HCT116 (cell line): ENCODE measurements at regions not wholly inside any gene's neighbourhood (a gene's known extent, or its start where the extent isn't known, plus 50 kb on each side); places are given as distances from the start of the nearest gene placed in this dataset.

Experiments used
- ATAC-seq: fragments of 200-7000 bp; cut with Tn5 transposase; 2 replicates; pipeline ENCODE4 v1.9.1; 2020; ENCODE audit warnings: mild to moderate bottlenecking, moderate library complexity
- BruUV-seq: library from RNA; stranded (reverse); fragments of 400-500 nt; replicated peaks from 2 replicates; lab custom pipeline; 2021; lab: Mats Ljungman, UMichigan
- CTCF ChIA-PET: fragments of 300-600 bp; sonication (Branson Sonifier 250); formaldehyde crosslinking; loops from one replicate; lab custom pipeline; 2021; ENCODE audit warnings: antibody characterized with exemption; lab: Charles Lee
- POLR2A ChIA-PET: fragments of 300-600, 350-600 bp; sonication (Branson Sonifier 250); formaldehyde crosslinking; loops from one replicate; lab custom pipeline; 2021; ENCODE audit warnings: antibody characterized with exemption; lab: Charles Lee
- RAD21 ChIA-PET, 2 experiments: fragments of 300-600 bp; sonication (Branson Sonifier 250); formaldehyde crosslinking; loops; one replicate each; lab custom pipeline; 2023; ENCODE audit warnings: low total read pairs in 2 of 2; ENCODE audit not compliant: uncharacterized antibody in 2 of 2, unreplicated experiment in 2 of 2, low non-redundant PET in 1 of 2; lab: Charles Lee
- DNase-seq: peaks from one replicate; pipeline ENCODE4 v3.0.0-alpha.2; 2010; ENCODE audit warnings: low read depth, low spot score
- H2AFZ ChIP-seq: fragments of 200-600 bp; shearing (Covaris generic), sonication (generic); 2 replicates; pipeline ENCODE4 v1.6.1; 2017; ENCODE audit warnings: low read depth, mixed run types, mixed read lengths, antibody characterized with exemption, low read length; ENCODE audit not compliant: poor library complexity, severe bottlenecking
- H3K27ac ChIP-seq: 2 replicates; pipeline ENCODE4 v1.5.1; 2012; ENCODE audit warnings: low read depth, low read length
- H3K27me3 ChIP-seq: fragments of 200-600 bp; sonication (generic); 2 replicates; pipeline ENCODE4 v1.6.1; 2016; ENCODE audit warnings: mixed run types, low read length, mixed read lengths; ENCODE audit not compliant: insufficient read depth
- H3K36me3 ChIP-seq, 2 experiments: fragments of 200-500 bp in 1 of 2; fragments of 200-600 bp in 1 of 2; sonication (Bioruptor generic) in 1 of 2; sonication (generic) in 1 of 2; 2 replicates each; pipeline versions ENCODE4 v1.5.1 to v1.6.1; 2014 to 2016; ENCODE audit warnings: low read length in 2 of 2, inconsistent platforms in 1 of 2, mixed read lengths in 1 of 2, mixed run types in 1 of 2; ENCODE audit not compliant: insufficient read depth in 2 of 2, control insufficient read depth in 1 of 2
- H3K4me1 ChIP-seq, 2 experiments: fragments of 200-600 bp in 1 of 2; sonication (generic) in 1 of 2; 2 replicates each; pipeline versions ENCODE4 v1.5.1 to v1.6.1; 2012 to 2017; ENCODE audit warnings: low read length in 2 of 2, inconsistent platforms in 1 of 2, mild to moderate bottlenecking in 1 of 2, mixed read lengths in 1 of 2, mixed run types in 1 of 2, moderate library complexity in 1 of 2; ENCODE audit not compliant: insufficient read depth in 2 of 2, control insufficient read depth in 1 of 2
- H3K4me2 ChIP-seq: fragments of 200-600 bp; sonication (generic); 2 replicates; pipeline ENCODE4 v1.6.1; 2017; ENCODE audit warnings: mixed run types, low read length, mixed read lengths
- H3K4me3 ChIP-seq, 2 experiments: fragments of 200-600 bp in 1 of 2; sonication (generic) in 1 of 2; replicated peaks in 1 of 2; 2 replicates each; pipeline ENCODE4 v1.5.1; 2011 to 2016; ENCODE audit warnings: low read length in 2 of 2, control low read depth in 1 of 2, low read depth in 1 of 2, mild to moderate bottlenecking in 1 of 2, mixed read lengths in 1 of 2, mixed run types in 1 of 2
- H3K79me2 ChIP-seq: fragments of 200-600 bp; sonication (generic); 2 replicates; pipeline ENCODE4 v1.6.1; 2017; ENCODE audit warnings: mild to moderate bottlenecking, mixed run types, low read length, moderate library complexity, mixed read lengths; ENCODE audit not compliant: insufficient read depth
- H3K9ac ChIP-seq: fragments of 200-600 bp; sonication (generic); 2 replicates; pipeline ENCODE4 v1.6.1; 2016; ENCODE audit warnings: low read length, mixed read lengths
- H3K9me2 ChIP-seq: fragments of 200-600 bp; sonication (generic), shearing (Covaris generic); 2 replicates; pipeline ENCODE4 v1.6.1; 2017; ENCODE audit warnings: mixed run types, mild to moderate bottlenecking, moderate library complexity; ENCODE audit not compliant: insufficient read depth
- H3K9me3 ChIP-seq, 2 experiments: fragments of 200-500 bp in 1 of 2; fragments of 200-600 bp in 1 of 2; sonication (Bioruptor generic) in 1 of 2; sonication (generic) in 1 of 2; 2 replicates each; pipeline ENCODE4 v1.6.1; 2014 to 2017; ENCODE audit warnings: low read length in 2 of 2, mixed read lengths in 2 of 2, inconsistent platforms in 1 of 2, low read depth in 1 of 2, mild to moderate bottlenecking in 1 of 2, mixed run types in 1 of 2, moderate library complexity in 1 of 2; ENCODE audit not compliant: control insufficient read depth in 1 of 2, insufficient read depth in 1 of 2
- H4K20me1 ChIP-seq: fragments of 200-600 bp; sonication (generic), shearing (Covaris generic); 2 replicates; pipeline ENCODE4 v1.6.1; 2017; ENCODE audit warnings: mixed run types, mild to moderate bottlenecking, moderate library complexity; ENCODE audit not compliant: insufficient read depth
- CBX3 ChIP-seq: IDR thresholded peaks from 2 replicates; pipeline ENCODE4 v1.6.1; 2012; ENCODE audit warnings: low read depth
- CEBPB ChIP-seq: IDR thresholded peaks from 2 replicates; pipeline ENCODE4 v1.6.1; 2012; ENCODE audit warnings: low read depth
- EGR1 ChIP-seq: IDR thresholded peaks from 2 replicates; pipeline ENCODE4 v1.6.1; 2012; ENCODE audit warnings: low read depth
- EZH2 ChIP-seq: fragments of 200-600 bp; sonication (generic); IDR thresholded peaks from 2 replicates; pipeline ENCODE4 v1.6.1; 2017; ENCODE audit warnings: antibody characterized with exemption, mixed run types
- EZH2phosphoT487 ChIP-seq: fragments of 200-600 bp; IDR thresholded peaks from 2 replicates; pipeline ENCODE4 v1.6.1; 2018; ENCODE audit warnings: antibody characterized with exemption, borderline replicate concordance
- FOSL1 ChIP-seq: IDR thresholded peaks from 2 replicates; pipeline ENCODE4 v1.6.1; 2012; ENCODE audit warnings: low read depth
- JUND ChIP-seq: IDR thresholded peaks from 2 replicates; pipeline ENCODE4 v1.6.1; 2012
- POLR2A ChIP-seq: IDR thresholded peaks from 2 replicates; pipeline ENCODE4 v1.7.0; 2011; ENCODE audit warnings: borderline replicate concordance; ENCODE audit not compliant: insufficient read depth, insufficient read length; ENCODE audit errors: extremely low read depth
- RAD21 ChIP-seq: IDR thresholded peaks from 2 replicates; pipeline ENCODE4 v1.6.1; 2012; ENCODE audit warnings: low read depth, mild to moderate bottlenecking
- SIN3A ChIP-seq: IDR thresholded peaks from 2 replicates; pipeline ENCODE4 v1.6.1; 2012; ENCODE audit warnings: low read depth
- SP1 ChIP-seq: IDR thresholded peaks from 2 replicates; pipeline ENCODE4 v1.6.1; 2012; ENCODE audit warnings: low read depth
- SRF ChIP-seq: IDR thresholded peaks from 2 replicates; pipeline ENCODE4 v1.6.1; 2012; ENCODE audit warnings: low read depth
- TCF7L2 ChIP-seq: IDR thresholded peaks from 2 replicates; pipeline ENCODE4 v1.7.0; 2011; ENCODE audit warnings: borderline replicate concordance, inconsistent platforms; ENCODE audit not compliant: insufficient read depth, insufficient read length; ENCODE audit errors: extremely low read depth
- YY1 ChIP-seq: IDR thresholded peaks from 2 replicates; pipeline ENCODE4 v1.6.1; 2011; ENCODE audit warnings: low read length, low read depth, moderate library complexity, mild to moderate bottlenecking; ENCODE audit not compliant: insufficient replicate concordance; ENCODE audit errors: extremely low read depth
- ZFX ChIP-seq: fragments of 450-650 bp; IDR thresholded peaks from 2 replicates; pipeline ENCODE4 v1.6.1; 2017
- ZNF274 ChIP-seq: fragments of 200-500 bp; sonication (Bioruptor generic); IDR thresholded peaks from 2 replicates; pipeline ENCODE4 v1.6.1; 2014; ENCODE audit warnings: mild to moderate bottlenecking, low read depth, low read length, inconsistent platforms
- intact Hi-C: fragments of 100-400 bp; cut with micrococcal nuclease; formaldehyde crosslinking; loops from 2 replicates; pipeline ENCODE4 v1.10.0; 2022
- TF ChIP-seq, protein P1 (sequence below): IDR thresholded peaks from 2 replicates; pipeline ENCODE4 v1.6.1; 2012
- TF ChIP-seq, protein P2 (sequence below): IDR thresholded peaks from 2 replicates; pipeline ENCODE4 v1.6.1; 2012; ENCODE audit warnings: low read depth

DNA sequence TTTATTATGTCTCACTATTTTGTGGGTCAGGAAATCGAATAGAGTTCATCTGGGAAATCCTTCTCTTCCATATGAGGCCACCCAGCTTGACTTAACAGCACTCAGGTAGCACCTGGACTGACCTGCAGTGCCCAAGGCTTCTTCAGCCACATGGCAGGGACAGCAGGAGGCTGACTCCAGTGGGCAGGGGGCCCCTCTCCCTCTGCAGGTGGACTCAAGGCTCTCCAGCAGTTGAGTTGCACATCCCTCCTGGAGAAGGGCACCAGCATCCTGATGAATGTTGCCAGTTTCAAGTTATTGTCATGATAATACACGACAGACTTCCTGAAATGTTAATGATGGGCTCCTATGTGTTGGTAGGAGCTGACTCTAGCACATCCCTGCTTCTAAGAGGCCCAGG, 338.1 kb upstream of the RAB6C start:
- no TSS peak for BruUV-seq
- Histone ChIP-seq H3K9me2 (no peaks in the 10 kb centered on the region), H3K4me1 (no peaks in the 10 kb centered on the region), H2AFZ (no peak overlapping the region), H3K9me3 (no peaks in the 10 kb centered on the region), H3K9ac (no peak overlapping the region), H3K36me3 (no peaks in the 10 kb centered on the region), H3K27me3 (peaks cover 39% of the 10 kb centered on the region), H3K4me2 (no peak overlapping the region), H3K79me2 (no peaks in the 10 kb centered on the region), H3K27ac (no peak overlapping the region), H4K20me1 (no peaks in the 10 kb centered on the region), H3K4me3 (no peak overlapping the region)
- DNase-seq (no peak), ATAC-seq (no peak)
- POLR2A ChIA-PET: no interaction called here
- no peak for TF ChIP-seq EZH2
- no peak for TF ChIP-seq YY1
- TF ChIP-seq CBX3: no peak
- TF ChIP-seq, protein P1, sequence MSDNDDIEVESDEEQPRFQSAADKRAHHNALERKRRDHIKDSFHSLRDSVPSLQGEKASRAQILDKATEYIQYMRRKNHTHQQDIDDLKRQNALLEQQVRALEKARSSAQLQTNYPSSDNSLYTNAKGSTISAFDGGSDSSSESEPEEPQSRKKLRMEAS: no peak
- no peak for TF ChIP-seq SRF
- TF ChIP-seq JUND: no peak
- no peak for TF ChIP-seq CEBPB
- TF ChIP-seq SP1: no peak
- no peak for TF ChIP-seq SIN3A
- CTCF ChIA-PET: no interaction called here
- RAD21 ChIA-PET: no interaction called here
- intact Hi-C loops: no loop called here

GRCh38 chr2:129642526-129643043, 336.9 kb upstream of the RAB6C start:
- H3K4me3 ChIP-seq: no peak overlapping the region
- H3K9me3 ChIP-seq: no peaks in the 10 kb centered on the region
- H3K4me1 ChIP-seq: no peaks in the 10 kb centered on the region
- no peaks in the 10 kb centered on the region for H3K79me2 ChIP-seq
- H3K27ac ChIP-seq: no peak overlapping the region
- no peak for ATAC-seq
- H4K20me1 ChIP-seq: no peaks in the 10 kb centered on the region
- no peaks in the 10 kb centered on the region for H3K36me3 ChIP-seq
- H3K9me2 ChIP-seq: no peaks in the 10 kb centered on the region
- H3K9ac ChIP-seq: no peak overlapping the region
- peaks cover 36% of the 10 kb centered on the region for H3K27me3 ChIP-seq
- ChIA-PET RAD21 (no interaction called here), POLR2A (no interaction called here), CTCF (no interaction called here)
- H3K4me2 ChIP-seq: no peak overlapping the region
- DNase-seq: no peak
- intact Hi-C loops: no loop called here
- no peak overlapping the region for H2AFZ ChIP-seq
- BruUV-seq: no TSS peak
- TF ChIP-seq POLR2A (no peak), JUND (no peak), CBX3 (no peak), EZH2phosphoT487 (no peak), ZFX (no peak), TCF7L2 (no peak), SIN3A (no peak), EGR1 (no peak), RAD21 (no peak), ZNF274 (no peak), FOSL1 (no peak), SRF (no peak)
- TF ChIP-seq, protein P1: no peak
- TF ChIP-seq, protein P2, sequence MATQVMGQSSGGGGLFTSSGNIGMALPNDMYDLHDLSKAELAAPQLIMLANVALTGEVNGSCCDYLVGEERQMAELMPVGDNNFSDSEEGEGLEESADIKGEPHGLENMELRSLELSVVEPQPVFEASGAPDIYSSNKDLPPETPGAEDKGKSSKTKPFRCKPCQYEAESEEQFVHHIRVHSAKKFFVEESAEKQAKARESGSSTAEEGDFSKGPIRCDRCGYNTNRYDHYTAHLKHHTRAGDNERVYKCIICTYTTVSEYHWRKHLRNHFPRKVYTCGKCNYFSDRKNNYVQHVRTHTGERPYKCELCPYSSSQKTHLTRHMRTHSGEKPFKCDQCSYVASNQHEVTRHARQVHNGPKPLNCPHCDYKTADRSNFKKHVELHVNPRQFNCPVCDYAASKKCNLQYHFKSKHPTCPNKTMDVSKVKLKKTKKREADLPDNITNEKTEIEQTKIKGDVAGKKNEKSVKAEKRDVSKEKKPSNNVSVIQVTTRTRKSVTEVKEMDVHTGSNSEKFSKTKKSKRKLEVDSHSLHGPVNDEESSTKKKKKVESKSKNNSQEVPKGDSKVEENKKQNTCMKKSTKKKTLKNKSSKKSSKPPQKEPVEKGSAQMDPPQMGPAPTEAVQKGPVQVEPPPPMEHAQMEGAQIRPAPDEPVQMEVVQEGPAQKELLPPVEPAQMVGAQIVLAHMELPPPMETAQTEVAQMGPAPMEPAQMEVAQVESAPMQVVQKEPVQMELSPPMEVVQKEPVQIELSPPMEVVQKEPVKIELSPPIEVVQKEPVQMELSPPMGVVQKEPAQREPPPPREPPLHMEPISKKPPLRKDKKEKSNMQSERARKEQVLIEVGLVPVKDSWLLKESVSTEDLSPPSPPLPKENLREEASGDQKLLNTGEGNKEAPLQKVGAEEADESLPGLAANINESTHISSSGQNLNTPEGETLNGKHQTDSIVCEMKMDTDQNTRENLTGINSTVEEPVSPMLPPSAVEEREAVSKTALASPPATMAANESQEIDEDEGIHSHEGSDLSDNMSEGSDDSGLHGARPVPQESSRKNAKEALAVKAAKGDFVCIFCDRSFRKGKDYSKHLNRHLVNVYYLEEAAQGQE: no peak
